DOHH2 (cell line): ENCODE measurements at regions not wholly inside any gene's neighbourhood (a gene's known extent, or its start where the extent isn't known, plus 50 kb on each side); places are given as distances from the start of the nearest gene placed in this dataset.

Source experiments
- H3F3A ChIP-seq: fragments of 200-600 bp; sonication (generic), shearing (Covaris generic); 2 replicates; pipeline ENCODE4 v1.6.0; 2016; ENCODE audit warnings: antibody characterized with exemption, mild to moderate bottlenecking; ENCODE audit not compliant: control insufficient read depth, insufficient read depth
- H3K27ac ChIP-seq: fragments of 200-600 bp; sonication (generic); 2 replicates; pipeline ENCODE4 v1.5.1; 2014; ENCODE audit warnings: low read depth, mild to moderate bottlenecking, low read length, moderate library complexity
- H3K27me3 ChIP-seq: fragments of 200-600 bp; sonication (generic); 2 replicates; pipeline ENCODE4 v1.6.1; 2014; ENCODE audit warnings: mild to moderate bottlenecking, low read length, mixed read lengths; ENCODE audit not compliant: control insufficient read depth
- H3K36me3 ChIP-seq: fragments of 200-600 bp; sonication (generic); 2 replicates; pipeline ENCODE4 v1.6.1; 2014; ENCODE audit warnings: mild to moderate bottlenecking, low read length, moderate library complexity, mixed read lengths; ENCODE audit not compliant: control insufficient read depth
- H3K4me1 ChIP-seq: fragments of 200-600 bp; sonication (generic); 2 replicates; pipeline ENCODE4 v1.6.1; 2014; ENCODE audit warnings: mild to moderate bottlenecking, low read length, mixed read lengths; ENCODE audit not compliant: control insufficient read depth
- H3K4me2 ChIP-seq: fragments of 200-600 bp; sonication (generic); 2 replicates; pipeline ENCODE4 v1.6.0; 2014; ENCODE audit warnings: mild to moderate bottlenecking, low read length, moderate library complexity
- H3K4me3 ChIP-seq: fragments of 200-600 bp; sonication (generic); 2 replicates; pipeline ENCODE4 v1.5.1; 2014; ENCODE audit warnings: mild to moderate bottlenecking, low read length, mixed read lengths
- H3K79me2 ChIP-seq: fragments of 200-600 bp; sonication (generic); 2 replicates; pipeline ENCODE4 v1.6.1; 2014; ENCODE audit warnings: mild to moderate bottlenecking, low read length, mixed read lengths; ENCODE audit not compliant: control insufficient read depth
- H3K9me2 ChIP-seq: fragments of 200-600 bp; sonication (generic); replicated peaks from 2 replicates; pipeline ENCODE4 v1.6.1; 2014; ENCODE audit warnings: mild to moderate bottlenecking, low read length, mixed read lengths; ENCODE audit not compliant: control insufficient read depth
- H3K9me3 ChIP-seq: fragments of 200-600 bp; sonication (generic); 2 replicates; pipeline ENCODE4 v1.6.1; 2014; ENCODE audit warnings: antibody characterized with exemption, low read length, mixed read lengths; ENCODE audit not compliant: control insufficient read depth, insufficient read depth
- H4K20me1 ChIP-seq: fragments of 200-600 bp; sonication (generic); 2 replicates; pipeline ENCODE4 v1.6.0; 2014; ENCODE audit warnings: low read depth, mild to moderate bottlenecking, antibody characterized with exemption, low read length, moderate library complexity; ENCODE audit not compliant: control insufficient read depth, insufficient read depth
- EZH2phosphoT487 ChIP-seq: fragments of 200-600 bp; sonication (generic); IDR thresholded peaks from 2 replicates; pipeline ENCODE4 v1.6.1; 2017; ENCODE audit warnings: borderline replicate concordance, mild to moderate bottlenecking, antibody characterized with exemption, low read length, moderate library complexity, mixed read lengths
- TF ChIP-seq, protein P1 (sequence below): fragments of 200-600 bp; sonication (generic); IDR thresholded peaks from one replicate; pipeline ENCODE4 v1.5.1; 2014; ENCODE audit warnings: antibody characterized with exemption, mild to moderate bottlenecking, low read depth, low read length; ENCODE audit not compliant: poor library complexity, severe bottlenecking

DNA sequence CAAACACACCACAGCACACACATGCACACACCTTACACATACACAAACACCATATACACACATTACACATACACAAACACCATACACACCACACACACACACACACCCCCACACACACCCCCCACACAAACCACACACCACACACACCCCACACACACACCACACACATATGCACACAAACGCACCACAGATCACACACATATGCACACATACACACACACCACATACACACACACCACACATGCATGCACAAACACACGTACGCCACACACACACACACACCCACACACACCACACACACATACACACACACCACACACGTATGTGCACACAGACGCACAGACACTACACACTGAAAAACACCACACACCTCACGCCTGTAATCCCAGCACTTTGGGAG, 166.0 kb downstream of the AHSP start:
- Histone ChIP-seq H3K9me2 (no peaks in the 10 kb centered on the region), H3K27me3 (no peaks in the 10 kb centered on the region), H3K27ac (no peak overlapping the region), H3K4me3 (no peak overlapping the region), H3K4me1 (peaks cover 12% of the 10 kb centered on the region), H3K4me2 (no peak overlapping the region), H3K79me2 (no peaks in the 10 kb centered on the region), H3K36me3 (no peaks in the 10 kb centered on the region), H3F3A (no peaks in the 10 kb centered on the region), H4K20me1 (no peaks in the 10 kb centered on the region), H3K9me3 (no peaks in the 10 kb centered on the region)
- TF ChIP-seq, protein P1, sequence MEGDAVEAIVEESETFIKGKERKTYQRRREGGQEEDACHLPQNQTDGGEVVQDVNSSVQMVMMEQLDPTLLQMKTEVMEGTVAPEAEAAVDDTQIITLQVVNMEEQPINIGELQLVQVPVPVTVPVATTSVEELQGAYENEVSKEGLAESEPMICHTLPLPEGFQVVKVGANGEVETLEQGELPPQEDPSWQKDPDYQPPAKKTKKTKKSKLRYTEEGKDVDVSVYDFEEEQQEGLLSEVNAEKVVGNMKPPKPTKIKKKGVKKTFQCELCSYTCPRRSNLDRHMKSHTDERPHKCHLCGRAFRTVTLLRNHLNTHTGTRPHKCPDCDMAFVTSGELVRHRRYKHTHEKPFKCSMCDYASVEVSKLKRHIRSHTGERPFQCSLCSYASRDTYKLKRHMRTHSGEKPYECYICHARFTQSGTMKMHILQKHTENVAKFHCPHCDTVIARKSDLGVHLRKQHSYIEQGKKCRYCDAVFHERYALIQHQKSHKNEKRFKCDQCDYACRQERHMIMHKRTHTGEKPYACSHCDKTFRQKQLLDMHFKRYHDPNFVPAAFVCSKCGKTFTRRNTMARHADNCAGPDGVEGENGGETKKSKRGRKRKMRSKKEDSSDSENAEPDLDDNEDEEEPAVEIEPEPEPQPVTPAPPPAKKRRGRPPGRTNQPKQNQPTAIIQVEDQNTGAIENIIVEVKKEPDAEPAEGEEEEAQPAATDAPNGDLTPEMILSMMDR: no peak
- TF ChIP-seq EZH2phosphoT487: no peak

DNA sequence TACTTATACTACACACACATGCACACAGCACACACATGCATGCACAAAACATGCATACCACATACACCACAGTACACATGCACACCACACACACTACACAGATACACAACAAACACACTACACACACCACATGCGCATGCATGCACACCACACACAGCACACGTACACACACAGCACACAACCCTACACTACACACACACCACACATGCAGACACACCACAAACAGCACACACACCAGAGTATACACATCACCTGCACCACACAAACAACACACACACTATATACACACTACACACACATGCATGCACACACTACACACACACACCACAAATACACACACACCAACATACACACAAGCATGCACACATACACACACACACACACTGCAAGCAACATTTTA, 166.8 kb downstream of the AHSP start:
- Histone ChIP-seq H3K4me3 (no peak overlapping the region), H3K27ac (no peak overlapping the region), H3K4me1 (peaks cover 12% of the 10 kb centered on the region), H3K9me3 (no peaks in the 10 kb centered on the region), H3K4me2 (no peak overlapping the region), H4K20me1 (no peaks in the 10 kb centered on the region), H3K79me2 (no peaks in the 10 kb centered on the region), H3F3A (no peaks in the 10 kb centered on the region), H3K36me3 (no peaks in the 10 kb centered on the region), H3K27me3 (no peaks in the 10 kb centered on the region), H3K9me2 (no peaks in the 10 kb centered on the region)
- TF ChIP-seq EZH2phosphoT487: no peak
- TF ChIP-seq, protein P1: no peak

DNA sequence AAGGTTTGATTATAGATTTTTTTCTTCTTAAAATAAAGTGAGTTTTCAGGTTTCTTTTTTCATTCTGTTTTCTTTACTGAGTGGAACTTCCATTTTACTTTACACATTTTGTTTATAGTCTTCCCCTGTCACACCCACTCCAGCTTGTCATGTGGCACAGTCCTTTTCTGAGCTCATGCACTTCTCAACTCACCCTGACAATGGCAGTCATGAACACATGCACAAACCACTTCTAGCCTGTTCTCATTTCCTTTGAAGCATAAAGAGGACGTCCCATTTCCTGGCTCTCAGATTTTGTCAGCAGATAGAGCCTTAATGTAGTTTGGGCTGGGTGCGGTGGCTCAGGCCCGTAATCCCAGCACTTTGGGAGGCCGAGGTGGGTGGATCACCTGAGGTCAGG, 168.0 kb downstream of the AHSP start:
- no peak overlapping the region for H3K4me3 ChIP-seq

More for the DNA sequence above, 168.0 kb downstream of the AHSP start:
- H3F3A ChIP-seq: no peaks in the 10 kb centered on the region
- no peaks in the 10 kb centered on the region for H3K9me3 ChIP-seq
- no peaks in the 10 kb centered on the region for H4K20me1 ChIP-seq
- no peak overlapping the region for H3K27ac ChIP-seq
- peaks cover 17% of the 10 kb centered on the region for H3K4me1 ChIP-seq
- H3K36me3 ChIP-seq: no peaks in the 10 kb centered on the region; the same call in 1 of the 2 replicates
- 0 out of 2 replicates have a peak overlapping the region, but pooled peaks have one; percentile 19 for H3K4me2 ChIP-seq
- H3K79me2 ChIP-seq: peaks cover 2% of the 10 kb centered on the region
- no peaks in the 10 kb centered on the region for H3K27me3 ChIP-seq
- TF ChIP-seq EZH2phosphoT487: no peak
- TF ChIP-seq, protein P1: no peak
- no peaks in the 10 kb centered on the region for H3K9me2 ChIP-seq
